Osteocyte (in vitro differentiated cells): ENCODE measurements at regions not wholly inside any gene's neighbourhood (a gene's known extent, or its start where the extent isn't known, plus 50 kb on each side); places are given as distances from the start of the nearest gene placed in this dataset.
"Not testable (repeated sequence)": the region's sequence is repeated elsewhere in the genome, so short reads cannot be mapped to it uniquely, and the experiment has no call there.

Source experiments
- DNase-seq: peaks from one replicate; pipeline ENCODE4 v3.0.0; 2021; ENCODE audit warnings: mixed read lengths; ENCODE audit not compliant: unreplicated experiment; ENCODE audit errors: extremely low spot score
- H3K27ac Mint-ChIP-seq: one replicate; pipeline ENCODE4 v1.8.0; 2021; ENCODE audit warnings: mild to moderate bottlenecking, mixed read lengths; ENCODE audit not compliant: unreplicated experiment
- H3K27me3 Mint-ChIP-seq: one replicate; pipeline ENCODE4 v1.8.0; 2021; ENCODE audit warnings: mixed read lengths; ENCODE audit not compliant: unreplicated experiment
- H3K36me3 Mint-ChIP-seq: one replicate; pipeline ENCODE4 v1.8.0; 2021; ENCODE audit warnings: mixed read lengths; ENCODE audit not compliant: unreplicated experiment
- H3K4me1 Mint-ChIP-seq: one replicate; pipeline ENCODE4 v1.8.0; 2021; ENCODE audit warnings: mixed read lengths; ENCODE audit not compliant: unreplicated experiment
- H3K4me3 Mint-ChIP-seq: one replicate; pipeline ENCODE4 v1.8.0; 2021; ENCODE audit warnings: mild to moderate bottlenecking, moderate library complexity, mixed read lengths; ENCODE audit not compliant: unreplicated experiment
- H3K9me3 Mint-ChIP-seq: one replicate; pipeline ENCODE4 v1.8.0; 2021; ENCODE audit warnings: mixed read lengths; ENCODE audit not compliant: unreplicated experiment
- CTCF ChIP-seq: fragments of 200-600 bp; sonication (generic); IDR thresholded peaks from 2 replicates; pipeline ENCODE4 v1.5.0; 2021; ENCODE audit warnings: antibody characterized with exemption, mild to moderate bottlenecking, moderate library complexity

GRCh38 chr20:57977141-57977540 is 251.3 kb downstream of the ANKRD60 start:
- Mint-ChIP-seq H3K27me3 (peaks cover 48% of the 10 kb centered on the region), H3K27ac (no peak overlapping the region), H3K4me3 (no peak overlapping the region), H3K9me3 (no peaks in the 10 kb centered on the region), H3K36me3 (no peaks in the 10 kb centered on the region), H3K4me1 (peaks cover 3% of the 10 kb centered on the region)
- no peak for DNase-seq
- TF ChIP-seq CTCF: no peak

- Mint-ChIP-seq H3K27me3 (peaks cover 46% of the 10 kb centered on the region), H3K27ac (no peak overlapping the region), H3K4me3 (no peak overlapping the region), H3K9me3 (no peaks in the 10 kb centered on the region), H3K36me3 (no peaks in the 10 kb centered on the region), H3K4me1 (no peaks in the 10 kb centered on the region)
- TF ChIP-seq CTCF: no peak
- no peak for DNase-seq
Observed at GRCh38 chr20:57974863-57975262, 253.6 kb downstream of the ANKRD60 start.

GRCh38 chr20:57973886-57974285 is 254.6 kb downstream of the ANKRD60 start:
- H3K27me3 Mint-ChIP-seq: peaks cover 49% of the 10 kb centered on the region
- no peaks in the 10 kb centered on the region for H3K4me1 Mint-ChIP-seq
- no peaks in the 10 kb centered on the region for H3K9me3 Mint-ChIP-seq

GRCh38 chr20:57971583-57971982 is 256.9 kb downstream of the ANKRD60 start:
- DNase-seq, H3K36me3 Mint-ChIP-seq, H3K4me1 Mint-ChIP-seq, H3K9me3 Mint-ChIP-seq, H3K4me3 Mint-ChIP-seq, H3K27ac Mint-ChIP-seq: not testable (repeated sequence)
- H3K27me3 Mint-ChIP-seq: peaks cover 55% of the 10 kb centered on the region

More at GRCh38 chr20:57973886-57974285, 254.6 kb downstream of the ANKRD60 start:
- Mint-ChIP-seq H3K4me3 (no peak overlapping the region), H3K36me3 (no peaks in the 10 kb centered on the region), H3K27ac (no peak overlapping the region)
- no peak for TF ChIP-seq CTCF
- DNase-seq: no peak

- Mint-ChIP-seq H3K27me3 (peaks cover 50% of the 10 kb centered on the region), H3K36me3 (no peaks in the 10 kb centered on the region), H3K9me3 (no peaks in the 10 kb centered on the region), H3K4me3 (no peak overlapping the region), H3K4me1 (no peaks in the 10 kb centered on the region), H3K27ac (no peak overlapping the region)
- no peak for TF ChIP-seq CTCF
- DNase-seq: no peak
Observed at GRCh38 chr20:57970856-57971255, 257.6 kb downstream of the ANKRD60 start.

- Mint-ChIP-seq H3K27ac (no peak overlapping the region), H3K4me3 (no peak overlapping the region), H3K4me1 (no peaks in the 10 kb centered on the region), H3K9me3 (no peaks in the 10 kb centered on the region), H3K27me3 (peaks cover 52% of the 10 kb centered on the region), H3K36me3 (no peaks in the 10 kb centered on the region)
- DNase-seq: no peak
- no peak for TF ChIP-seq CTCF
Observed at GRCh38 chr20:57970116-57970515, 258.3 kb downstream of the ANKRD60 start.
